Muscle layer of colon (tissue), 2 donors: ENCODE measurements at regions not wholly inside any gene's neighbourhood (a gene's known extent, or its start where the extent isn't known, plus 50 kb on each side); places are given as distances from the start of the nearest gene placed in this dataset.

ENCODE experiments used
- H3K27ac ChIP-seq: one replicate; pipeline ENCODE4 v1.7.0; 2013; ENCODE audit warnings: low read depth, mild to moderate bottlenecking, low read length, moderate library complexity
- H3K27me3 ChIP-seq, 2 donors: one replicate each; pipeline ENCODE4 v1.7.0; 2013; ENCODE audit warnings: low read length in 2 of 2, mild to moderate bottlenecking in 2 of 2; ENCODE audit not compliant: insufficient read depth in 2 of 2, control insufficient read depth in 1 of 2
- H3K36me3 ChIP-seq: one replicate; pipeline ENCODE4 v1.7.0; 2013; ENCODE audit warnings: mild to moderate bottlenecking, low read length; ENCODE audit not compliant: insufficient read depth
- H3K4me1 ChIP-seq: one replicate; pipeline ENCODE4 v1.7.0; 2013; ENCODE audit warnings: mild to moderate bottlenecking, low read length; ENCODE audit not compliant: insufficient read depth
- H3K4me3 ChIP-seq, 2 donors: one replicate each; pipeline ENCODE4 v1.7.0; 2013; ENCODE audit warnings: low read length in 2 of 2, low read depth in 1 of 2, mild to moderate bottlenecking in 1 of 2, moderate library complexity in 1 of 2
- H3K9ac ChIP-seq: one replicate; pipeline ENCODE4 v1.7.0; 2013; ENCODE audit warnings: low read length
- H3K9me3 ChIP-seq: one replicate; pipeline ENCODE4 v1.7.0; 2013; ENCODE audit warnings: mild to moderate bottlenecking, low read length
- donor health status: abdominal sarcoma.
- donor health status: Adenocarcinoma of cecum.

DNA sequence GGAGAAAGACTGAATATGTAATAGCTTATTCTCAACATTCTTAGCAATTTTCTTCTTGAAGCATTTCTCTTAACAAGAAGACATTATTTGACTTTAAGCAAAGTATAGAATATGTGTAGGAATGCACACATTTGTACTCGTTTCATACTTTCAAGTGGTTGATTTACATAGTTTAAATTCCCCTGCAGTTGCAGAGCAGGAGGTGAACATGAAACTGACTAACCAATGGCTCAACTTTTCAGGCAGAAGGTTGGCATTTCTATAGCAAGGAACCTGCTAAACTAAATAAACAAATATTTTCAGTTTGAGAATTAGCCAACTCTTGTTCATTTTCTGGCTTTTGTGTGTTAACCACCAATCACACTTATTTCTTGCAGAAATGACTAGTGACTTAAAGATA, 145.4 kb upstream of the MYO16 start:
- no peak overlapping the region for H3K4me3 ChIP-seq
- H3K36me3 ChIP-seq = no peaks in the 10 kb centered on the region
- no peaks in the 10 kb centered on the region for H3K27me3 ChIP-seq
- H3K9me3 ChIP-seq = no peaks in the 10 kb centered on the region
- H3K9ac ChIP-seq = no peak overlapping the region
- H3K27ac ChIP-seq = no peak overlapping the region
- H3K4me1 ChIP-seq = no peaks in the 10 kb centered on the region

DNA sequence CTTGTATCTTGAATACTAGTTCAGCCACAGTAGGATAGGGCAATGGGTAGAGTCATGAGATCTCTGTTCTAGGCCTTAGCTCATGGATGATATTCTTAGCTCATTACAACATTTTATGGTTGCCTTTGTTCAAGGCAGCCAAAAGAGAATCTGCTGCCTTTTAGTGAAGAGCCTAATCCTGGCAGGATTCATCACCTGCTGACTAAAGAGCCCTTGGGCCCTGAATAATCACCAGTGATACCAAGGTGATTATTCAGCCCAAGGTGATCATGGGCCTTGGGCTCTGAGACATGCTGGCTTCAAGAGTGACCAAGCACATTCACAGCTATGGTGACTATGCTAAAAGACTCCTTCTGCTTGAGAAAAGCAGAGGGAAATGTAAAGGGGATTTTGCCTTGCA, 143.3 kb upstream of the MYO16 start:
- no peaks in the 10 kb centered on the region for H3K27me3 ChIP-seq
- H3K4me3 ChIP-seq = no peak overlapping the region

DNA sequence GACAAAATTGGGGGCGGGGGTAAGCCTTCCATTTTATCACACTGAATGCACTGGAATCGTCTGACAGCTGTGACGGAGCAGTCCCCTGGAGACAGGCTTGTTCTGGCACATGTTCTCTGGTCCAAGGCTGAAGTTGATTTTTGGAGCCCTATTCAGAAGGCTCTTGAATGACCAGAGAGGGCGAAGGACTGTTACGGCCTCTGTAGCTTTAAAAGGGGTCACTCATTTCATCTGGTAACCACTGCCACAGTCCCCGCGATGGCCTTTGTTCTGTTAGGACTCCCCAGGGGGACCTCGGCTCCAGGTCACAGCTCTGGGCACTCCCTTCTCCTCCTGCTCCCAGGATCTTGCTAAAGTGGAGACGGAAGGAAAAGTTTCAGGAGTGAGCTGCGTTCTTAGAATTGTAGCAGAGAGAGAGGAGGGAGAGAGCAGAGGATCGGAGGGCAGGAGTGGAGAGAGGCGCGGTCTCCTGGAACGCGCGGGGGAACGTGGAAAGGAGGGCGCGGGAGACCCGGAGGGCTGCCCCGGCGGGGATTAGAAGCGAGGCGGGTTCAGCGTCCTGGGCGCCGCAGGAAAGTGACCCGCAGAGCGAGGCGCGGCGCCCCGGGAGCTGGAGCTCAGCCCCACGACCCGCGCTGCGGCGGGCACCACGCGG, 134.3 kb upstream of the MYO16 start:
- H3K27me3 ChIP-seq = peaks cover 0 to 8% of the 10 kb centered on the region in 2 donors
- no peak overlapping the region for H3K4me3 ChIP-seq
- no peak overlapping the region for H3K9ac ChIP-seq
- no peaks in the 10 kb centered on the region for H3K36me3 ChIP-seq
- no peaks in the 10 kb centered on the region for H3K9me3 ChIP-seq
- no peaks in the 10 kb centered on the region for H3K4me1 ChIP-seq
- H3K27ac ChIP-seq = no peak overlapping the region

More for the DNA sequence above, 143.3 kb upstream of the MYO16 start:
- no peaks in the 10 kb centered on the region for H3K4me1 ChIP-seq
- H3K36me3 ChIP-seq = no peaks in the 10 kb centered on the region
- no peak overlapping the region for H3K9ac ChIP-seq
- no peak overlapping the region for H3K27ac ChIP-seq
- H3K9me3 ChIP-seq = no peaks in the 10 kb centered on the region

DNA sequence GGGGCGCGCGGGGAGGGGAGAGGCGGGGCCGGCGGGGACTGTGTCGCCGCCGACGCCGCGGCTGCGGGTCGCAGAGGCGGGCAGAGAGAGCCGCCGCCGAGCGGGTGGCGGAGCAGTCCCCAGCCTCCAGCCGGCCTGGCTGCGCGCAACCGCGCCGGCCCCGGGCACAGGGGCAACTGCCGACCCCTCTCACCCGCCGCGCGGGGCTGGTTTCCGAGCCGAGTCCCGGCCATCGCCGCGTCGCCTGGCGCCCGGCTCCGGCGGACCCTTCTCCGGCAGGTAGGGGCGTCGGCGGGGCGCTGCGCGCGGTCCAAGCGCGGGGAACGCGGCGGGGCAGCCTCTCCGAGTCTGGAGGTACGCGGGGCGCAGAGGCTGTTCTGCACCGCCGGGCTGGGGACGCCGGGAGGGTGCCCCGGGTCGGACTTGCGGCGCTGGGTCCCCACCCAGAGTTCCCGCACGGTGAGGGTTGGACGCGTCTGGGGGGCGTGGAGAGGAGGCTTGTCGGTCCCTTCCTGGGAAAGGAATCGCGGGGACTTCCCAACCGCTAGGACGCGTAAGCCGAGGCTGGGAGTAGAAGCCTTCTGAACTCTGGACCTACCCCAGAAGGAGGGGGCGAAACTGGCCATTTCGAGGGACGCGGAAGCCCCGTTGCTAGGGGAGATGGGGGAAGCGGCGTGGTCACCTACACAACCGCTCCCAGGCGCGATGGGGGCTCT, 133.6 kb upstream of the MYO16 start:
- no peak overlapping the region for H3K9ac ChIP-seq
- peaks cover 0 to 8% of the 10 kb centered on the region in 2 donors for H3K27me3 ChIP-seq
- no peaks in the 10 kb centered on the region for H3K9me3 ChIP-seq
- peak overlapping the region in 1 of 2 donors; percentile 27 for H3K4me3 ChIP-seq
- H3K4me1 ChIP-seq = no peaks in the 10 kb centered on the region
- H3K36me3 ChIP-seq = no peaks in the 10 kb centered on the region
- no peak overlapping the region for H3K27ac ChIP-seq

DNA sequence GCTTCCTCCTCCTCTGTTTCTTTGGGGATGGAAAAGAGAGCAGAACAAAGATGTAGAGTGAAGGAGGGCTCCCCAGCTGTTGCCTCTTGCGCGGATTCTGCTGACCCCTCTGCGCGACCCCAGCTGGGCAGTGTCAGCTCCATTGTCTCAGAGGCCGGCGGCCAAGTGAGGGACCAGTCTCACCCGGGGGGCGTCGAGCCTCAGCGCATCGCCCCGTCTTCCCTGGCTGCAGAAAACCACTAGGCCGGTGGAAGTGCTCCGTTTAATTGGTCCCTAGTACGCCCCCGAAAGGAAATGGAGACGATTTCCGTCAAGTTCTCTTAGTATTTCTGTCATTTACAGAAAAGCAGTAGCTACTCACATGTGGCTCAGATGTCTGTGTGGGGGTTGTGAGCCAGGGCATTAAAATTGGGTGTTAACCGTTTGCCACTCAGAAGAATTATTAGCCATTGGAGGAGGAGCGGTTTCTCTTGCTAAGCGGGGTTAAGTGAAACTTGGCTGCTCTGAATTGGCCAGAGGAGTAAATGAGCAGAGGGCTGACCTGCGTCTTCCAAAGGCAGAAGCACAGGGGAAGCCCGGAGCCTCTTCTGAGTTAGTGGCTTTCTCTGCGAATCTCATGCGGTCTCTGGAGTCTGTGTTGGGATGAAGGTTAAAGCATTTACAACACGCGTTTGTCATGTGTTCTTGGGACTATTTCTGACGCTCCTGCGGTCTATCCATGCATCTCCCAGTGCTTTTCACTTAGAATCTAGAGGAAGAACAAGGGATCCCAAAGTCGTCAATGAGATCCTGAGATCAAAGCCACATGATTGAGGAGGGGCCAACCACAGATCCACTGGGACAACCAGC, 132.8 kb upstream of the MYO16 start:
- peaks cover 0 to 8% of the 10 kb centered on the region in 2 donors for H3K27me3 ChIP-seq
- H3K4me1 ChIP-seq = no peaks in the 10 kb centered on the region
- no peak overlapping the region for H3K27ac ChIP-seq
- H3K4me3 ChIP-seq = peak overlapping the region in 1 of 2 donors; percentile 27
- no peak overlapping the region for H3K9ac ChIP-seq
- H3K9me3 ChIP-seq = no peaks in the 10 kb centered on the region
- H3K36me3 ChIP-seq = no peaks in the 10 kb centered on the region

DNA sequence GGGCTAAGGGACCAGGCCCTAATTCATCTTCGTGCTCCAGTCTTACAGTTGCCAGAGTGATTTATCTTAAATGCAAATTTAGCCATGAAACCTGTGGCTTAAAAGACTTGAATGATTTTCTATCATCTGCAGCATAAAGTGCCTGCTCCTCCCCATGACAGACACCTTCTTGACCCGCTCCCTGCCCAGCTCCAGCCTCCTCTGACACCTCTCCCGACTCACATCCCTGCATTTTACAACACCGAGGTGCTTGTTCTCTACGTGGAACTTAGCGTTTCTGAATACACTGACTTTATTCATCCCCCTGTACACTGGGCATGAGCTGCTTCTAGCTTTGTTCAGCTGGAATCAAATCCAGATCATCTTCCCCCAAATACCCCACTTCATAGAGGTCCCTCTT, 128.7 kb upstream of the MYO16 start:
- no peak overlapping the region for H3K27ac ChIP-seq
- H3K4me1 ChIP-seq = no peaks in the 10 kb centered on the region
- H3K9ac ChIP-seq = no peak overlapping the region
- H3K27me3 ChIP-seq = no peaks in the 10 kb centered on the region
- H3K36me3 ChIP-seq = no peaks in the 10 kb centered on the region
- no peak overlapping the region for H3K4me3 ChIP-seq
- H3K9me3 ChIP-seq = no peaks in the 10 kb centered on the region

DNA sequence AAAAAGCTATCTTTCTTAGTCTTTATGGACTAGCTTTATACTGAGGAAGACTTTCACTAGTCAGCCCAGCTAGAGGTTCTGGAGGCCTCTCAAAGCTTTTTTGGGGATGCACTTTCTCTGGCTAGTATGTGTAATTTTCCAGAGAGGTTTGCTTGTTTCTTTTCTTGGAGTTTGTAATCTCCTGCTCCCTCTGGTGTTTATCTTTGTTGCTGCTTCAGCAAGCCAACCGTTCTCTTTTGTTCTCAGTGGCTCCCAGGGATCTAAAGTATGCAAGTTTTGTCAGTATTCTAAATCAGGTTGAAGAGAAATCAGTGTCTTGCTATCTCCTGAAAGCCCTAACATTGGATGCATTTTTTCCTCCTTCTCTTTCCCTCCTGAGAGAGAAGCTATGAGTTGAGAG, 121.1 kb upstream of the MYO16 start:
- Histone ChIP-seq H3K36me3 (no peaks in the 10 kb centered on the region), H3K27me3 (no peaks in the 10 kb centered on the region), H3K4me3 (no peak overlapping the region), H3K27ac (no peak overlapping the region), H3K9me3 (no peaks in the 10 kb centered on the region), H3K4me1 (no peaks in the 10 kb centered on the region), H3K9ac (no peak overlapping the region)

DNA sequence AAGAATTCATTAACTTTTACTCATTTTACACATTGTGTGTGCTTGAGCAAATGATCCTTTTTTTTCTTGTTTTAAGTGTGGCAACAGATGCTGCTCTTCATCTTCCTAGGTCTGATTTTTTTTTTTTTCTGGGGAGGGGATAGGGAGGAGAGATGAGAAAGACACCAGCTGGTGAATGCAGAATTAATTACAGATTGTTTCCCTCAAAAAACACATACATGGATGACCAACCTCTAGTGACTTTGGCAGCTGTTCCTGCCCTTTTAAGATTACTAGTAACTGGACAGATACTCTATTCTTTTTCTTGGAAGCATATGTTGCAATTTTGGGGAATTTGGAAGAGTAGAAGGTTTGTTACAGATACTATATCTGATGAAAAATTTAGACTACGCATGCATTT, 103.6 kb upstream of the MYO16 start:
- no peaks in the 10 kb centered on the region for H3K9me3 ChIP-seq
- H3K4me3 ChIP-seq = no peak overlapping the region
- no peak overlapping the region for H3K27ac ChIP-seq

DNA sequence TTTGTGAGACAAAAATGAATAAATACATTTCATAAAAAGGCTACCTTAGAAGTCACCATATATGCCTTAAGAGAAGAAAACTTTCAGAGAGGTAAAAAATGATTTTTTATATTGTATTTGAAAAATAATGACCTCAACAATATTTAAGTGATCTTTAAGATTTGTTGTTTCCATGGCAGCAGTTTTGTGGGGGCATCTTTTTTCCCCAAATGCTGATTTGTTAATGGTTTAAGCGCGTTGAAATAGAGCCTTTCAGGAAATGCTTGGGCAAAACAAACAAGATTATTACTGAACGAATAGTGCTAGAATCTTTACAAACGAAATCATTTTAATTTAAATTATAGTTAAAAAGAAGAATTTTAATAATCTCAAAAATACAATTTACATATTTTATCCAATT, 103.1 kb upstream of the MYO16 start:
- Histone ChIP-seq H3K9me3 (no peaks in the 10 kb centered on the region), H3K4me3 (no peak overlapping the region), H3K27me3 (no peaks in the 10 kb centered on the region), H3K36me3 (no peaks in the 10 kb centered on the region), H3K27ac (no peak overlapping the region), H3K4me1 (no peaks in the 10 kb centered on the region), H3K9ac (no peak overlapping the region)

More for the DNA sequence above, 103.6 kb upstream of the MYO16 start:
- H3K36me3 ChIP-seq = no peaks in the 10 kb centered on the region
- no peak overlapping the region for H3K9ac ChIP-seq
- H3K27me3 ChIP-seq = no peaks in the 10 kb centered on the region
- H3K4me1 ChIP-seq = no peaks in the 10 kb centered on the region

DNA sequence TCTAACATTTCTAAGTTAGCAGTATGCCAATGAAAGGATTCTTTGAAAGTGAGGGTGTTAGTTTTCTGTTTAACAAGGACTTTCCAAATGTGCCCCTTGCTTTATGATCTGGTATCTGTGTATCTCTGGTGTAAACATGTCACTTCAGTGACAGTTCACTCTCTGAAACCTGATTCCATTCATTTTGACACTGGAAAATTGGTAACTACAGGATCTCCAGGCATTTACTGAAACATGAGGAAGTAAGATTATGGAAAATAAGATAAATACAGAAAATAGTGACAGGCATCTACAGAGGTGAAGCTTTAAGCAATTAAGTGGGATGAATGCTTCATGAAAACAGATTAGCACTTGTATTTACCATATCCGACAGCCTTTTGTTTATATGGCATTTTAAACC, 101.6 kb upstream of the MYO16 start:
- Histone ChIP-seq H3K9ac (no peak overlapping the region), H3K27ac (no peak overlapping the region), H3K9me3 (no peaks in the 10 kb centered on the region), H3K4me1 (no peaks in the 10 kb centered on the region), H3K4me3 (no peak overlapping the region), H3K27me3 (no peaks in the 10 kb centered on the region), H3K36me3 (no peaks in the 10 kb centered on the region)

DNA sequence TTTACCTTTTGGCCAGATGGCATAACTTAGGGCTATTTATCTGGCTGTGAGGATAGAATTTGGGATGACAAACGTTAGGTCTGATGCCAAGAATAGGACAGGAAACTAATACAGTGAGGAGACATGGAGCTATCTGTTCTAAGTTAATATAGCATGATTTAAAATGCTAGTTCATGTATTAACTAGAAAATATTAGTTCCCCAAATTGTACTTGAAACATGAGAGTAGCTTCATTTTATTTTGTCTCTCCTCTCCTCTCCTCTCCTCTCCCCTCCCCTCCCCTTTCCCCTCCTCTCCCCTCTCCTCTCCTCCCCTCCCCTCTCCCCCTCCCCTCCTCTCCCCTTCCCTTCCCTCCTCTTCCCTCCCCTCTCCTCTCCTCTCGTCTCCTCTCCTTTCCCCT, 101.1 kb upstream of the MYO16 start:
- Histone ChIP-seq H3K27ac (no peak overlapping the region), H3K9me3 (no peaks in the 10 kb centered on the region), H3K9ac (no peak overlapping the region), H3K27me3 (no peaks in the 10 kb centered on the region), H3K36me3 (no peaks in the 10 kb centered on the region), H3K4me3 (no peak overlapping the region), H3K4me1 (no peaks in the 10 kb centered on the region)
